CD14-positive monocyte (primary cell): ENCODE measurements at regions not wholly inside any gene's neighbourhood (a gene's known extent, or its start where the extent isn't known, plus 50 kb on each side); places are given as distances from the start of the nearest gene placed in this dataset.

Experiments used
- DNase-seq, 3 donors: peaks; one replicate each; pipeline ENCODE4 v3.0.0-alpha.2; 2011 to 2022
- H2AFZ ChIP-seq: 2 replicates; pipeline ENCODE4 v1.6.0; 2012; ENCODE audit warnings: mild to moderate bottlenecking, low read depth, low read length, inconsistent platforms; ENCODE audit not compliant: insufficient read depth, poor library complexity, severe bottlenecking
- H3K27ac ChIP-seq, 2 donors: 1 replicate in 1 of 2; 2 replicates in 1 of 2; pipeline ENCODE4 v1.5.1; 2012 to 2013; ENCODE audit warnings: low read length in 2 of 2, control low read depth in 1 of 2, inconsistent platforms in 1 of 2, low read depth in 1 of 2, mild to moderate bottlenecking in 1 of 2
- H3K27me3 ChIP-seq, 2 donors: one replicate each; pipeline versions ENCODE4 v1.6.0 to v1.6.1; 2011 to 2013; ENCODE audit warnings: low read length in 2 of 2; ENCODE audit not compliant: control insufficient read depth in 2 of 2, insufficient read depth in 2 of 2
- H3K36me3 ChIP-seq, 2 donors: replicated peaks in 1 of 2; 1 replicate in 1 of 2; 2 replicates in 1 of 2; pipeline versions ENCODE4 v1.5.1 to v1.6.1; 2012 to 2013; ENCODE audit warnings: low read length in 2 of 2, control low read depth in 1 of 2, inconsistent platforms in 1 of 2, mild to moderate bottlenecking in 1 of 2; ENCODE audit not compliant: insufficient read depth in 2 of 2, control insufficient read depth in 1 of 2
- H3K4me1 ChIP-seq, 2 donors: 1 replicate in 1 of 2; 2 replicates in 1 of 2; pipeline versions ENCODE4 v1.5.1 to v1.6.1; 2012 to 2013; ENCODE audit warnings: low read length in 2 of 2, control low read depth in 1 of 2, inconsistent platforms in 1 of 2, mild to moderate bottlenecking in 1 of 2, moderate library complexity in 1 of 2; ENCODE audit not compliant: insufficient read depth in 2 of 2, control insufficient read depth in 1 of 2
- H3K4me2 ChIP-seq: replicated peaks from 2 replicates; pipeline ENCODE3; 2012; ENCODE audit warnings: low read length, moderate library complexity, mild to moderate bottlenecking; ENCODE audit not compliant: poor library complexity, severe bottlenecking; ENCODE audit errors: extremely low read depth
- H3K4me3 ChIP-seq, 3 experiments: fragments of 200-600 bp in 1 of 3; sonication (generic) in 1 of 3; replicated peaks in 1 of 3; 1 replicate in 2 of 3; 2 replicates in 1 of 3; pipeline ENCODE4 v1.5.1; 2011 to 2013; ENCODE audit warnings: low read length in 3 of 3, mild to moderate bottlenecking in 3 of 3, control low read depth in 2 of 3, low read depth in 2 of 3, inconsistent platforms in 1 of 3, moderate library complexity in 1 of 3
- H3K79me2 ChIP-seq: 2 replicates; pipeline ENCODE4 v1.6.0; 2012; ENCODE audit warnings: mild to moderate bottlenecking, control low read depth, inconsistent platforms, low read length, moderate library complexity; ENCODE audit not compliant: insufficient read depth
- H3K9ac ChIP-seq: 2 replicates; pipeline ENCODE4 v1.6.0; 2017; ENCODE audit warnings: low read length, mild to moderate bottlenecking; ENCODE audit not compliant: insufficient read depth, poor library complexity, severe bottlenecking
- H3K9me3 ChIP-seq, 2 donors: replicated peaks in 1 of 2; 1 replicate in 1 of 2; 2 replicates in 1 of 2; pipeline versions ENCODE4 v1.5.1 to v1.6.1; 2012 to 2013; ENCODE audit warnings: low read length in 2 of 2, control low read depth in 1 of 2; ENCODE audit not compliant: control insufficient read depth in 1 of 2, insufficient read depth in 1 of 2
- H4K20me1 ChIP-seq: 2 replicates; pipeline ENCODE4 v1.6.0; 2012; ENCODE audit warnings: mild to moderate bottlenecking, low read length, control low read depth, moderate library complexity; ENCODE audit not compliant: insufficient read depth
- H3K27ac Mint-ChIP-seq, 7 donors: one replicate each; pipeline ENCODE4 v1.8.0; 2020; ENCODE audit warnings: mild to moderate bottlenecking in 7 of 7, mixed read lengths in 7 of 7, moderate library complexity in 6 of 7, inconsistent platforms in 2 of 7
- H3K27me3 Mint-ChIP-seq, 3 donors: one replicate each; pipeline ENCODE4 v1.8.0; 2021 to 2022; ENCODE audit warnings: low read depth in 3 of 3, mild to moderate bottlenecking in 3 of 3, mixed read lengths in 3 of 3, moderate library complexity in 3 of 3, inconsistent platforms in 1 of 3
- H3K36me3 Mint-ChIP-seq, 2 donors: one replicate each; pipeline ENCODE4 v1.8.0; 2020; ENCODE audit warnings: mixed read lengths in 2 of 2, inconsistent platforms in 1 of 2, mild to moderate bottlenecking in 1 of 2
- H3K4me1 Mint-ChIP-seq: one replicate; pipeline ENCODE4 v1.8.0; 2020; ENCODE audit warnings: mild to moderate bottlenecking, mixed read lengths
- H3K4me3 Mint-ChIP-seq, 2 donors: one replicate each; pipeline ENCODE4 v1.8.0; 2020; ENCODE audit warnings: mild to moderate bottlenecking in 2 of 2, mixed read lengths in 2 of 2, moderate library complexity in 1 of 2
- H3K9me3 Mint-ChIP-seq, 7 donors: one replicate each; pipeline ENCODE4 v1.8.0; 2020 to 2022; ENCODE audit warnings: mixed read lengths in 7 of 7, mild to moderate bottlenecking in 6 of 7, moderate library complexity in 6 of 7, inconsistent platforms in 2 of 7
- WGBS: methylation state at CpG from one replicate; pipeline ENCODE4 v1.1.5; 2013; ENCODE audit warnings: missing lambda C conversion rate; ENCODE audit not compliant: insufficient coverage; 5-methylcytosine and 5-hydroxymethylcytosine counted together
- intact Hi-C, 2 donors: fragments of 100-400 bp; cut with micrococcal nuclease; formaldehyde crosslinking; loops; one replicate each; pipeline versions ENCODE4 v1.15.0 to v1.15.1; 2023
- TF ChIP-seq, protein P1 (sequence below): fragments of 200-600 bp; IDR thresholded peaks from one replicate; pipeline ENCODE4 v1.8.0; 2022; ENCODE audit warnings: antibody characterized with exemption, mild to moderate bottlenecking

DNA sequence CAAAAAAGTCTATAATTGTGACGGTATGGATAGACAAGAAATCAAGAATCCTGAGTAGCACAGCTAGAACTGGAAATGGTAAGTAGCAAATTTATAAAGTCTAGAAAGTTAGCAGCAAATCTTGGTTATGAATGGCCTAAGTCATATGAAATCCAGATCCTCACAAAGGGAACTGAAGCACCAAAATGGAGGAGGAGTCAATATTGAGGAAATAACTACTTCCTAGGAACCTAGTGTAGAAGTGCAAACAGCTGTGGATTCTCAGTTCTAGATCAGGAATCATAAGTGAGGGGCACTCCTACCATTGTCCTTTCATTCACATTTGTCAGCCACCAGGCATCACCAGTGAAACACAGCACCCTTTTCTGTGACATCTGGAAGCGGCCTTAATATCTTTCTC is 202.2 kb upstream of the DCN start:
- no peak overlapping the region for H3K4me3 Mint-ChIP-seq
- H3K4me1 ChIP-seq: peaks cover 8 to 10% of the 10 kb centered on the region in 2 donors
- peaks cover 2 to 3% (median 2%) of the 10 kb centered on the region in 3 donors for H3K27me3 Mint-ChIP-seq
- no peaks in the 10 kb centered on the region for H3K9me3 ChIP-seq
- intact Hi-C loops: loop anchor here in 1 of 2 donors (10.0 kb wide), 1 partner anchor 1270 kb away; no protein-coding TSS in a partner anchor
- peak overlapping the region; percentile 22 for H2AFZ ChIP-seq
- H3K27ac Mint-ChIP-seq: no peak overlapping the region
- no peaks in the 10 kb centered on the region for H3K9me3 Mint-ChIP-seq
- TF ChIP-seq, protein P1, sequence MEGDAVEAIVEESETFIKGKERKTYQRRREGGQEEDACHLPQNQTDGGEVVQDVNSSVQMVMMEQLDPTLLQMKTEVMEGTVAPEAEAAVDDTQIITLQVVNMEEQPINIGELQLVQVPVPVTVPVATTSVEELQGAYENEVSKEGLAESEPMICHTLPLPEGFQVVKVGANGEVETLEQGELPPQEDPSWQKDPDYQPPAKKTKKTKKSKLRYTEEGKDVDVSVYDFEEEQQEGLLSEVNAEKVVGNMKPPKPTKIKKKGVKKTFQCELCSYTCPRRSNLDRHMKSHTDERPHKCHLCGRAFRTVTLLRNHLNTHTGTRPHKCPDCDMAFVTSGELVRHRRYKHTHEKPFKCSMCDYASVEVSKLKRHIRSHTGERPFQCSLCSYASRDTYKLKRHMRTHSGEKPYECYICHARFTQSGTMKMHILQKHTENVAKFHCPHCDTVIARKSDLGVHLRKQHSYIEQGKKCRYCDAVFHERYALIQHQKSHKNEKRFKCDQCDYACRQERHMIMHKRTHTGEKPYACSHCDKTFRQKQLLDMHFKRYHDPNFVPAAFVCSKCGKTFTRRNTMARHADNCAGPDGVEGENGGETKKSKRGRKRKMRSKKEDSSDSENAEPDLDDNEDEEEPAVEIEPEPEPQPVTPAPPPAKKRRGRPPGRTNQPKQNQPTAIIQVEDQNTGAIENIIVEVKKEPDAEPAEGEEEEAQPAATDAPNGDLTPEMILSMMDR: no peak
- no peaks in the 10 kb centered on the region for H3K27me3 ChIP-seq
- H3K9ac ChIP-seq: no peak overlapping the region
- no peaks in the 10 kb centered on the region for H3K36me3 Mint-ChIP-seq
- DNase-seq: no peak
- no peak overlapping the region for H3K4me3 ChIP-seq
- H4K20me1 ChIP-seq: no peaks in the 10 kb centered on the region
- no peaks in the 10 kb centered on the region for H3K79me2 ChIP-seq
- H3K36me3 ChIP-seq: no peaks in the 10 kb centered on the region
- no peak overlapping the region for H3K27ac ChIP-seq
- H3K4me1 Mint-ChIP-seq: peaks cover 16% of the 10 kb centered on the region
- WGBS: 100% methylated on average over 1 of the region's 2 CpGs
- H3K4me2 ChIP-seq: no peak overlapping the region

DNA sequence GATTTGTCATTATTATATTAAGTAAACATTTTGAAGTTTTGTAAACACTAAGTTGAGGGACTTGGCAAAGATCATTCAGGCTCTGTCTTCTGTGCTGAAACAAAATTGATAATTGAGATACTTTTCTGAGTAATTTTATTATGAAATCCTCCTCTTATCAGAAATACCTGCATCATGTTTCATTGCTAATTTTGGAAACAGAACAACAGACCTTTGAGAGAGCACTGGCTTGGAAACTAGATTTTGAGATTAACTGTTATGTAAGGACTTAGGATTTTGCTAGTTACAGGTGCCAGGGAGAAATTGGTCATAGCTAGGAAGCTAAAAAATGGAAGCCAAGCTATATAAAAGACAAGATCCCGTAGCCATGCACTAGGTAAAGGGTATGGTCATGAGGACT is 201.7 kb upstream of the DCN start:
- Mint-ChIP-seq H3K4me3 (no peak overlapping the region), H3K27me3 (peaks cover 2 to 3% (median 2%) of the 10 kb centered on the region in 3 donors), H3K4me1 (peaks cover 16% of the 10 kb centered on the region), H3K9me3 (no peaks in the 10 kb centered on the region), H3K36me3 (no peaks in the 10 kb centered on the region), H3K27ac (no peak overlapping the region)
- H3K9ac ChIP-seq: no peak overlapping the region
- H2AFZ ChIP-seq: no peak overlapping the region
- peaks cover 8 to 10% of the 10 kb centered on the region in 2 donors for H3K4me1 ChIP-seq
- no peaks in the 10 kb centered on the region for H3K79me2 ChIP-seq
- H3K4me2 ChIP-seq: no peak overlapping the region
- no peak overlapping the region for H3K4me3 ChIP-seq
- no peak overlapping the region for H3K27ac ChIP-seq
- H4K20me1 ChIP-seq: no peaks in the 10 kb centered on the region
- WGBS: 100% methylated on average over 1 of the region's 1 CpG
- DNase-seq: no peak
- no peaks in the 10 kb centered on the region for H3K27me3 ChIP-seq
- intact Hi-C loops: loop anchor here in 1 of 2 donors (10.0 kb wide), 1 partner anchor 1270 kb away; no protein-coding TSS in a partner anchor
- no peaks in the 10 kb centered on the region for H3K9me3 ChIP-seq
- TF ChIP-seq, protein P1: no peak
- no peaks in the 10 kb centered on the region for H3K36me3 ChIP-seq
